ENCODE measurements at regions not wholly inside any gene's neighbourhood (a gene's known extent, or its start where the extent isn't known, plus 50 kb on each side); places are given as distances from the start of the nearest gene placed in this dataset.

- CTCF ChIA-PET (ENCODE audit: partially characterized antibody): interaction anchor here (0.5 to 0.6 kb wide), 2 partner anchors 16 to 199 kb away, joined by 3 read pairs; no protein-coding TSS in a partner anchor
- POLR2A ChIA-PET (ENCODE audit: partially characterized antibody): no interaction called here
- H3K27ac ChIP-seq (ENCODE audit: low read depth, low read length): no peak overlapping the region
- TF ChIP-seq SAP30 (IDR thresholded peaks at IDR 0.05; ENCODE audit: insufficient read depth, insufficient replicate concordance, low read length): no peak
- no peak for TF ChIP-seq CBX8 (IDR thresholded peaks at IDR 0.05; ENCODE audit: borderline replicate concordance, low read depth, low read length)
These were observed 133.0 kb downstream of the BACH1 start for GRCh38 chr21:29431680-29432079.

More at GRCh38 chr21:29431680-29432079, 133.0 kb downstream of the BACH1 start:
- Histone ChIP-seq H3K4me1 (replicated peaks in 1 of 4; ENCODE audit: control insufficient read depth in 3 of 4, insufficient read depth in 4 of 4, low read length in 3 of 4) (peaks cover 0 to 2% (median 0%) of the 10 kb centered on the region in 4 experiments; a peak in 1 of 7 replicates), H3K4me2 (ENCODE audit: insufficient read depth in 1 of 2, low read depth in 2 of 2, low read length in 2 of 2) (no peak overlapping the region), H3K79me2 (ENCODE audit: control insufficient read depth in 1 of 2, insufficient read depth in 2 of 2, low read length in 2 of 2) (no peaks in the 10 kb centered on the region), H4K8ac (ENCODE audit: extremely low read depth, insufficient read depth, low read length) (no peak overlapping the region), H3K36me3 (ENCODE audit: control insufficient read depth in 2 of 4, insufficient read depth in 4 of 4, low read length in 3 of 4) (no peaks in the 10 kb centered on the region), H3K23ac (ENCODE audit: insufficient read length) (no peak overlapping the region), H3K9me3 (ENCODE audit: insufficient read depth in 2 of 2, low read depth in 1 of 2, low read length in 1 of 2) (no peaks in the 10 kb centered on the region), H2BK5ac (ENCODE audit: low read depth, low read length) (no peak overlapping the region), H3K79me1 (ENCODE audit: low read depth, low read length) (no peaks in the 10 kb centered on the region), H3K14ac (ENCODE audit: insufficient read length) (no peak overlapping the region), H4K91ac (replicated peaks; ENCODE audit: insufficient read length, low read length) (no peak overlapping the region), H3K4me3 (ENCODE audit: extremely low read depth in 1 of 4, insufficient read depth in 2 of 4, low read depth in 3 of 4, low read length in 4 of 4) (no peak overlapping the region), H4K20me1 (replicated peaks in 1 of 2; ENCODE audit: control insufficient read depth in 1 of 2, insufficient read depth in 2 of 2, low read length in 2 of 2) (no peaks in the 10 kb centered on the region), H2AK5ac (ENCODE audit: low read depth, low read length) (no peak overlapping the region), H3K9ac (replicated peaks in 1 of 4; ENCODE audit: extremely low read depth in 1 of 4, low read depth in 3 of 4, low read length in 3 of 4) (no peak overlapping the region), H2AFZ (ENCODE audit: low read length) (no peak overlapping the region), H4K5ac (ENCODE audit: insufficient read length, low read depth, low read length) (no peak overlapping the region), H2BK15ac (ENCODE audit: low read length) (no peak overlapping the region), H3K56ac (replicated peaks; ENCODE audit: insufficient read length, low read depth, low read length) (no peak overlapping the region), H2BK20ac (ENCODE audit: low read length) (no peak overlapping the region), H3K4ac (replicated peaks; ENCODE audit: insufficient read length, low read depth, low read length) (no peak overlapping the region), H3K18ac (ENCODE audit: extremely low read depth, low read length) (no peak overlapping the region), H2BK12ac (ENCODE audit: low read depth, low read length) (no peak overlapping the region), H3K23me2 (ENCODE audit: low read depth, low read length) (no peaks in the 10 kb centered on the region), H2BK120ac (replicated peaks; ENCODE audit: low read depth, low read length) (no peak overlapping the region), H3K27me3 (replicated peaks in 1 of 4; ENCODE audit: control insufficient read depth in 3 of 4, extremely low read depth in 1 of 4, insufficient read depth in 3 of 4, low read length in 3 of 4) (no peaks in the 10 kb centered on the region)
- WGBS, 2 experiments (ENCODE audit: extremely low coverage in 1 of 2, insufficient coverage in 1 of 2, insufficient read length in 1 of 2, insufficient replicate concordance in 2 of 2, low coverage in 1 of 2, low lambda C conversion rate in 2 of 2, missing lambda C conversion rate in 1 of 2): 87% methylated on average over 5 of the region's 5 CpGs; no CpG with 5 or more reads in 1 of the 2 experiments
- no peak for FAIRE-seq
- DNase-seq (ENCODE audit: low read depth in 1 of 2, low spot score in 2 of 2): no peak

All from H1 (cell line).